HG02763 (cell line): ENCODE measurements at regions not wholly inside any gene's neighbourhood (a gene's known extent, or its start where the extent isn't known, plus 50 kb on each side); places are given as distances from the start of the nearest gene placed in this dataset.
A peak's percentile ranks its signal among the peaks of the same experiment; 100 is the strongest.

Experiments used
- ATAC-seq: cut with Tn5 transposase; IDR thresholded peaks from one replicate; pipeline ENCODE4 v1.9.1; 2021; ENCODE audit warnings: mild to moderate bottlenecking, moderate library complexity; ENCODE audit not compliant: unreplicated experiment

DNA sequence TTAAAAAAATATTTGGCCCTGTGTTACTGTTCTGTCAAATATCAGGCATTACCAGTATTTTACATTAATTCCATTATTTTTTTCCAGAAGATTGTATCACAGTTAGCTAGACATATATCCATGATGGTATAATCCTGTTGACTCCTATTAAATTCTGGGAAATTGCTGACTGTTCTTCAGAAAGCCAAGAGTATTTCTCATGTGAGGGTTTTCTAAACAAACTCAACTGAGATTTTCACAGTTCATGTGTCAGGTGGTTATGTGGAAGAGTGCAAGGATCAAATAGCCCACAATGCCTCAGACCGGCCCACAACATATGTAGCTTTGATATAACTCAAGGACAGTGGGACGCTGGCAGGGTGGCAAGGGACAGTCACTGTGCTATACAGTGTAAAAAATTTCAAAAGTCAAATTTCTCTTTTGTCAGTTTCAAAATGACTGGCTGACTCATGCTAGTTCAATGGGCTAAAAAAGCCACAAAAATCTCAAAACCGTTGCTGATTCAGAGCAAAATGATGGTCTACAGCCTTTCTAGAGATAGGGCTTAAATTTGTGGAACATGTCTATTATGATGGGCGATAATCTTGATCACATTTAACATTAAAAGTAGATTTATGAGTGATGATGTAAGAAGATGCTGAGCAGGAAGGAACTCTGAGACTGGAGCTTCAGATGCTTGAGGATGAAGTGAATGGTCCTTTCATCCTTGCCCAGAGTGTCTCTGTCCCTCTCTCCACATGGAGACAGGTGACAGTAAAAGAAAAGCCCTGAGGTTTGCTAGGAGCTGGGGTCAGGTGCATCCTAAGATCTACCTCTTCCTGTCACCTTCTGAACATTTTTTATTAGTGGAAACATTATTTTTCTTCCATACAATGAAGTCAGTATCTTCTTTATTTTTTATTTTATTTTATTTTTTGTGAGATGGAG is 175.8 kb upstream of the PIEZO2 start:
- ATAC-seq, result peak; percentile 87

DNA sequence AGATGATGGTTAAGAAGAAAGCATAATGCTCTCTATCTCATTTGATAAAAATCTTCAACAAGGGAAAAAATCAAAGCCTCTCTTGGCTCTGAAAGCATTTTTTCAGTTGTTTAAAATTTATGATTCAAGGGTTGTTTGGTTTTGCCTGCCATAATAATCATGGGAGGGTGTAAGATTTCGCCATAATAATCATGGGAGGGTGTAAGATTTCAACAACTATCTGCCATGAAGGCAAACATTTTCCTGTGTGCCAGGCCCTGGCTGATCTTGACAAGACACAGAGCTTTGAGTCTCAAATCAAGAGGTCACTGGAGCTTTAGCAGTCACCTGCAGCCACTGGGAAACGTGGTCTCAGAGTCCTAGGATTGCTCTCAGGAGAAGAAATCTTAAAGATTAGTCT is 175.1 kb upstream of the PIEZO2 start:
- ATAC-seq, result no peak

DNA sequence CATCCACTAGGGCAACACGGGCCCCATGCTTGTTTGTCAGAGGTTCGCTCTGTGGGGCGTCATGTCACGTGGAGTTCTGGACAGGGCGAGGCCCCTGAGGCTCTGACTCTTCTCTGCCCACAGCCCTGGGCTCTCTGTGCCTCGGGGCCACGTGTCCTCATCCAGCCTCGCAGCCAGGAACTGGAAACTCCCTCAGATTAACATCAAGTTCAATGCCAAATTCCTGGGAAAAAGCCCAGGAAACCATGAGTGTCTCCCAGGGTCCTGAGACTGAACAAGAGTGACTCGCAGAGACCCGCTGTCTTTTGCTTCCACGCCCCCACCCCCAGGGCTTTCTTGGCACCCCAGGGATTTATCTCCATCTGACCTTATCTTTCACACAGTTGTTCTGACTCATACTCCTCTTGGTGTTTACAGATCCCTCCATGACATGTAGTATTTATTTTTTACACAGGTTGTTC is 174.0 kb upstream of the PIEZO2 start:
- no peak for ATAC-seq

DNA sequence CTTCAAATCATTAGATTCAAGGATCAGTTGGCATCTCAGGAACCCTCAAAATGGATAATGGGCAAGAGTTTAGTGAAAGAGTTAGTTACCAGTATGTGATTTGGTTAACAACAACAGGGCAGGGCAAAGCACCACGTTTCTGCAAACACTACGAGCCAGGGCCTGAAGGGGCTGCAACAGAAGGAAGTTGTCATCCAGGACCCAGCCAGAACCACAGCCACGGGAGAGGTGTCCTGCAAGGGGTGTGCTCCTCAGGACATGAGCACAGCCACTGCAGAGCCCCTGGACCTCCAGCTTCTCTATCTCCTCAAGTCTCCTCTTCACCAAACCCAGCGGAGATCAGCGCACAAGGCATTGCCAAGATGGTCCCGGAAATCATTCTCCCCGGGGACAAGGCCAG is 173.3 kb upstream of the PIEZO2 start:
- no peak for ATAC-seq

DNA sequence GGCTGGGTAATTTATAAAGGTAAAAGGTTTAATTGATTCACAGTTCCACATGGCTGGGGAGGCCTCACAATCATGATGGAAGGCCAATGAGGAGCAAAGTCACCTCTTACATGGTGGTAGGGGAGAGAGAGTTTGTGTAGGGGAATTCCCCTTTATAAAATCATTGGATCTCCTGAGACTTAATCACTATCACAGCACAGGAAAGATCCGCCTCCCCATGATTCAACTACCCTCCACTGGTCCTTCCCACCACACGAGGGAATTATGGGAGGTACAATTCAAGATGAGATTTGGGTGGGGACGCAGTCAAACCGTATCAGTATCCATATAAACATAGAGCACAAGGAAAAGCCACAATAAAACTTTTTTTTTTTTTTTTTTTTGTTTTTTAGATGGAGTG is 172.6 kb upstream of the PIEZO2 start:
- ATAC-seq, result no peak

DNA sequence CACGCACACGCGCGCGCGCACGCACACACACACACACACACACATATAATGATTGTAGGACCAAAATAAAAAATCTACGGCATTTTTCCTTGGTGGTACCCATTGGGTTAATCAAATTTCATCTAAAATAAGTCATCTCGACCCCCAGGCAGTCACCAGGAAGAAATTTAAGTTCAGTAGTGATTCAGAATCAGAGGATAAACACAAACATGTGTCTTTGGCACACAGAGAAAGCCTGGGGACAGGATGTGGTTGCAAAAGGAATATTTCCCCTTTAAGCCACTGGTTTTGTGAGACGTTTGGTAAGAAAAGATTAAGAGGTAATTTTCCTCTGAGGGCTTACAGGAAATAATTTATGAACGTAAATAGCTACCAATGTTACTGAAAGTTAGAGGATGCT is 171.6 kb upstream of the PIEZO2 start:
- no peak for ATAC-seq

DNA sequence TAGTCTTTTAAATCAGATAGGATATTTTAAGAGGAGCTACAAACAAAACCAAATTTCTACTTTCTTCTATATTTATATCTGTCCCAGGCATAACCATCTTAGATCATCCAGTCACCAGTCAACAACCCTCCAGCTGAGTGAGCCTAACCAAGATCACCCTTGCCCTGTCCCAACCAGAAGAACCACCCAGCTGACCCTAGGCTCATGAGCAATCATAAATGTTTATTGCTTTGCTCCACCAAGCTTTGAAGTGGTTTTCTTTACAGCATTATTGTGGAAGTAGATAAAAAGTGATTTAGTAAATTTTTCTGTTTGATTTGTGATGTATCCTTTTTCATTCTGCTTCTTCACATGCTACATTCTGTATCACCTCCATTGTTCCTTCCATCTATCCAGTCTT is 167.2 kb upstream of the PIEZO2 start:
- ATAC-seq, result no peak

DNA sequence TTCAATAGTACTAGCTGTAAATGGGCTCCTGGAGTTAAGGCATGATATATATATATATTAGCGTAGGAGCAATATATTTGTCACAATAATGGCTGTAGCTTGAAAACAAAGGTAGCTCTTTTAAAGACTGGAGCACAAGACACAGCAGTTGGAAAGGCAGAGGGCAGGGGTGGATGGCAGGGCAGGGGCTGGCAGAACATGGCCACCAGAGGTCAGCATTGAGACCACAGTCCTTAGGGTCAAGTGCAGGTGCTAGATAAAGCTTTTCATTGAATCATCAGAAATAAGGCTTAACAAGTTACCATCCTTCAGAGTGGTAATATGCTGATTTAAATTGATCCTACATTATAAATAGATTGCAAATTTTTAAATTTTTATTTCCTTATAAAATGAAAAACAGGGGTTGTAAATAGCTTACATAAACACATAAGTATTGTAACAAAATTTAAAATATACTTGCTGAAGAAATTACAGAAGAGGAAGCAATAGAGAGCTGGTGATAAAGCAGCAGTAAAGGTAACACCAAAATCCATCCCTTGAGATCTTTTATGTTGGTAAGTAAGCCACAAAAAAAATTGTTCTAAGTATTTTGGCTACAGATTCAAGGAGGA is 161.2 kb upstream of the PIEZO2 start:
- no peak for ATAC-seq

DNA sequence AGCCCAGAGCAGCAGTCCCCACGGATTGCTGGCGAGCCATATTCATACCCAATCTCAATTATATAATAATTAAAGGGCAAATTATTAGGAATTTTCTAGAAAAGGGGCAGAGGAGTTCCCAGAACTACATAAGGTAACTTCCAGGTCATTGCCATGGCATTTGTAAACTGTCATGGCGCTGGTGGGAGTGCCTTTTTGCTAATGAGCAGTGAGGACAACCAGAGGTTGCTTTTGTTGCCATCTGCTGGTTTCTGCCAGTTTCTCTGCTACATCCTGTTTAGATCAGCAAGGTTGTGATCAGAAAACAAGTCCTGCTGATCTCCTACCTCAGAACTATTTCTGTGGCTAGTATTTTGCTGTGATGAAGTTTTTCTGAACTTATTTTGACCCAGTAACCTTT is 159.8 kb upstream of the PIEZO2 start:
- no peak for ATAC-seq

DNA sequence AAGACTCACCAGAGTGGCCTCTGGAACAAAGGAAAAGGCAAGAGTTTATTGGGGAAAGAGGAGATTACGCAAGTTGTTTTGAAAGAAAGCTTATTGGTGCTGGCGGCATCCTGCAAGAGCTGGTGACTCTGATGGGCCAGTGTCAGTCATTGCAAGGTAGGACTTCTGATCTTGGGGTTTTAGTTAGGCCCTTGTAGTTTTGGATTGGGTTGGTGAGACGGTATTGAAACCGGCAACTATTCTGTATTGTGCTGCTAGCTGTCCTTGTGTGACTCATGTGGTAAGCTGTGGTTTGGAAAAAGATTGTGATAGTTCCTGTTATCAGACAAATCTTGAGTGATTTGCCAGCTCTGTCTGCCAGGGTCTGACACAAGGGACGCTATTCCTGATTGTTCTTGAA is 159.1 kb upstream of the PIEZO2 start:
- ATAC-seq, result no peak

DNA sequence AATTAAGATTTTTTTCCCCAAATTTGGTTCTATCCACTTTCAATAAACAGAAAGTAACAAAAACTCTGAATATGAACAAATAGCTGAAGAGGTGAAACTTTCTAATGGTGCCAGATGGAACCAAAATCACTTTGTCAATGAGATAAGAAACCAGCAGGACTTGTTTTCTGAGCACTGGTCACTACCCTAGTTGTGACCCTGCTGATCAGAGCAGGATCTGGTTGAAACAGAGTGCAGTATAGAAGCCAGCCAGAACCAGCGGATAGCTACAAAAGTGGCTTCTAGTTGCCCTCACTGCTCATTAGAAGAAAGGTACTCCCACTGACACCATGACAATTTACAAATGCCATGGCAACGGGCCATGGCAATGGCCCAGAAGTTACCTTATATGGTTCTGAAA is 158.3 kb upstream of the PIEZO2 start:
- no peak for ATAC-seq

DNA sequence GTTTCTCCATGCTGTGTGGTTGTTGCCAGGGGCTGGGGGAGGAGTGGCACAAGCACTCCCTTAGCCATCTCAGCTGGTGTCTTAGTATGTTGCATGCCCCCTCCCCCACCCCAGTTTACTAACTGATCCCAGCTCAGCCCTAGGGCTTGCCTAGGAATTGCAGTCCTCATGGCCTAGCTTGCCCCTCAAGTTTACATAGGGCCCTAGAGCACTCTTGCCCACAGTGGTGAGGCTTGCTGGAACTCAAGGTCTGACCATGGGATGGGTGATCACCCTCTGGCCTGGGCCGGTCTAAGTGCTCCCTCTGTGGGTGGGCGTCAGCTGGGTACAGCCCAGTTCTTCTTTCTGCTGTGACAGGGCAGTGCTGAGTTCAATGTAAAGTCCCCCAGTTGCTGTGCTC is 156.1 kb upstream of the PIEZO2 start:
- no peak for ATAC-seq

DNA sequence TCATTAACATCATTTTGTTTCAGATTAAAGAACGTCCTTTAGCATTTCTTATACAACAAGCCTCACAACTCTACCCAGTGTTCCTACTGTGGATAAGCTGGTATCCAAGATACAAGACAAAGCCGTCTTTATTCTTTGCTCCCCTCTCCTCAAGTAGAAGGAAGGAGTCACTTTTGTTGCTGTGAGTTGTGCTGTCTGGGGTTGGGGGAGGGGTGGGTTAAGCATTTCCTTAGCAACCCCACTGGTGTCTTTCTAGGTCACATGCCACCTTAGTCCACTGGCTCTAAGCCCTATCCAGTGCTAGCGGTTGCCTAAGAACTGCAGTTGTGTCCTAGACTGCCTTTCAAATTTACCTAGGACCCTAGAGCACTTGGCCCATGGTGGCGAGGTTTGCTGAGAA is 155.6 kb upstream of the PIEZO2 start:
- no peak for ATAC-seq

DNA sequence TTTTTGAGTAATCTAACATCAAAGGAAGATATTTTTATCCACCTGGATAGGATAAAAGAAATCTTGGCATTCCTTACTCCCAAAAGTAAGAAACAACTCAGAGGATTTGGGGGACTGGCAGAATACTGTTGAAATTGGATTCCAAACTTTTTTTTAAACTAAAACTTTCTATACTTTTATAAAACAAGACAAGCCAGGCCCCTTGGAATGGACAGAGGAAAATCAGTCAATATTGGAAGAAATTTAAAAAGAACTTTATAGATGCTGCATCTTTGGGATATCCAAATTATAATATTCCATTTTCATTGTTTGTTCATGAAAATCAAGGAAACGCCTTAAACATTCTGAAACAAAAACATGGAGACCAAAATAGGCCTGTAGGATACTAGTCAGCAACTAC is 147.6 kb upstream of the PIEZO2 start:
- ATAC-seq, result no peak

DNA sequence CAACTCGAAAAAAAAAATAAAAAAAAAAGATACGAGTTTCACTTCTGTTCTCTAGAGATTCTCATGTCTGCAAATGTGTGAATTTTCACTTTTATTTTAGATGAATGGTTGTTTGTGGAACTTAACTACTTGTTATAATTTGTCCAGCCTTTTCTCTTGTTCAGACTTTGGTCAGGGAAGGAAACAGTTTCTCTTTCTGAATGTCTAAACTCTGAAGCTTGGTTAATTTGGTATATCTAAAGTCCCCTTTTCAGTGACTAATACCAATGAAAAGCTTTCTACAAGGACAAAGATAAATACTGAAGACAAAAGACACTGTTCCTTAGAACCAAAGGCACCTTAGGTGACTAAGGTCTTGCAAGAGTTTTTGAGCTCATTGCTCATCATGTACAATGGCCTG is 144.4 kb upstream of the PIEZO2 start:
- no peak for ATAC-seq

DNA sequence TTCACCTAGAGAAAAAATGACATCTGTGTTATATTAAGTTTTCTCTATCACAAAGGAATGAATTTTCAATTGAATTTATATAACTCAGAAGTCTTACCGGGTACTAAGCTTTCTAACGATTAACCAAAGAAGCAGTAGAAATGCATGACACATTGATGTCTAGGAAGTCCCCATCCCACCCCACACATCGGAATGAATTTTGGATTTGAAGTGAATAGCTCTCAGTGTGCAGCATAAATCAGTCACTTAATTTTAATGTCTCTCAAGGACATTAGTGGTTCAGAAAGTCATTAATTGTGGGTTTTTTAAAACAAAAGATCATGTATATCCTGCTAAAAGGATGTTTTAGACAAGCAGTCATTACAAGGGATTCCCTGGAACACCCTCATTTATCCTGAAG is 141.4 kb upstream of the PIEZO2 start:
- no peak for ATAC-seq

DNA sequence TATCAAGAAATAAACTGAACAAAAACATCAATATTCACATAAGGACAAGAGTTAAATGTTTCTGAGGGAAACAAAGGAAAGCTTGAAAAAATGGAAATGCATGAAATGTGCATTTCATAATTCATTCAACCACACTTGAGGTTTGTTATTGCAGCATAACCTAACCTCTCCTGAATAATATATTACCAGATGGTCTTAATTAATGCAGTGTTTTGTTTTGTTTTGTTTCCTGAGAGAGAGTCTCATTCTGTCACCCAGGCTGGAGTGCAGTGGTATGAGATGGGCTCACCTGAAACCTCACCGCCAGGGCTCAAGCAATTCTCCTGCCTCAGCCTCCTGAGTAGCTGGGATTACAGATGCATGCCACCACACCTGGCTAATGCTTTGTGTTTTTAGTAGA is 139.9 kb upstream of the PIEZO2 start:
- no peak for ATAC-seq

DNA sequence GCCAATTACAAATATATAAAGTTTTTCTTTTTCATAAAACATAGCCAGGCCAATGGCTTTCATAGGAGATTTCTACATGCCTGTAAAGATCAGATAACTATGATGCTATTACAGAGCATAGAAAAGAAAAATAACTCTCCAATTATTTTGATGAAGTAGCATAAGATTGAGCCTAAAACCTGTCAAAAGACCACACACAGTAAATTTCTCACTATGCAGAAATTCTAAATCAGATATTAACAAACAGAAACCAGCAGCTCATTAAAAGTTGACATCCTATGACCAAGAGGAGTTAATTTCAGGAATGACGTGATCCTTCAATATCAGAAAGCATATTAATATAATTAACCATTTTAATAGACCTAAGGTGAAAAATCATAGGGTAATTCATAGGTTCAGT is 139.0 kb upstream of the PIEZO2 start:
- no peak for ATAC-seq

DNA sequence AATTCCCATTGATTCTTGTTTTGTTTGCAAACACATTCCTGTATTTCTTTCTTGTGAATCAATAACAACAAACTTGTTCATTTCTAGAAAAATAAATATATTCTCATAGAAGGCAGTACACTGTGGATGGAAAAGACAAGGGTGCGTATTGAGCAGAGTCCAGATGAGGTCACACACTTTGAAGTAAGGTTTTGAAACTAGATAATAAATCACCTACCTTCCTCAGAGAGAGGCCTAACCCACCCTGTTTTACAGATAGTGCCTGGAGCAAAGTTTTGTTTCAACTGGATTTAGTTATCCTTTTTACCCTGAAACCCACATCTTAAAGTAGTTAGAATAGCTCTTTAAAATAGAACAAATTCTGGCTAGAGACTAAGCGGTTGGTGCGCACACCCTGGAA is 137.1 kb upstream of the PIEZO2 start:
- ATAC-seq, result no peak

DNA sequence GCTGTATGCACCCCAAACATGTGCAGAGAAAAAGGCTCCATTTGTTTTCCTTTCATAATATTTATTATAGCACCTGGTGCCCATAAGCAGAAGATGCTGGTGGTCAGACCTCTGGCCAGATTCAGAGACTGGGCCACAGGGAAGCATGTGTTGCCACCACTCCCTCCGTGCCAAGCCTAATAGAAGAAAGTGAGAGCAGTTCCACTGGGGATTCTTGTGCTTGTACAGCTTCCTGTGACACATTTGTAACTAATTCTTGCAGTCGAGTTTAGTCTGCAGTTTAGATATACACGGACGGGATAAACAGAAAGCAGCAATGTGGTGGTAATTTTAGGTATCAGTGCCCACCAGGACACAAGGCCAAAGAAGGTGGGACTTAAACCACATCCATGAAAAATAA is 135.4 kb upstream of the PIEZO2 start:
- no peak for ATAC-seq

DNA sequence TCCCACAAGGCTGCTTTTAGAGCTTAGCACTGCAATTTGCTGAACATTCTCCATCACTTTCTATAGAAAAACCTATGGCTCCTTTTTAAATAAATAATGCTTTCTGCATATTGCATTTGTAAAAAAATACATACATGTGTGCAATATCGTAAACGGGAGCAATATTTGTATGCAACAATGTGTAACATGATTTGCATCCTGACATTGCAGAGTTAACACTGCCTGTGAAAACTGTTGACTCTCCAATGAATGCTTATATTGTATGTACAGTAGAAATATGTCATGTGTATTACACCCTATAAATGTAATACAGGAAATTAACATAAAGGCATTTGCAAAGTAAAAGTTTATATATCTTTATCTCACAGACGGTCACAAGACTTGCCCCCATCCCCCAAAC is 135.0 kb upstream of the PIEZO2 start:
- no peak for ATAC-seq

DNA sequence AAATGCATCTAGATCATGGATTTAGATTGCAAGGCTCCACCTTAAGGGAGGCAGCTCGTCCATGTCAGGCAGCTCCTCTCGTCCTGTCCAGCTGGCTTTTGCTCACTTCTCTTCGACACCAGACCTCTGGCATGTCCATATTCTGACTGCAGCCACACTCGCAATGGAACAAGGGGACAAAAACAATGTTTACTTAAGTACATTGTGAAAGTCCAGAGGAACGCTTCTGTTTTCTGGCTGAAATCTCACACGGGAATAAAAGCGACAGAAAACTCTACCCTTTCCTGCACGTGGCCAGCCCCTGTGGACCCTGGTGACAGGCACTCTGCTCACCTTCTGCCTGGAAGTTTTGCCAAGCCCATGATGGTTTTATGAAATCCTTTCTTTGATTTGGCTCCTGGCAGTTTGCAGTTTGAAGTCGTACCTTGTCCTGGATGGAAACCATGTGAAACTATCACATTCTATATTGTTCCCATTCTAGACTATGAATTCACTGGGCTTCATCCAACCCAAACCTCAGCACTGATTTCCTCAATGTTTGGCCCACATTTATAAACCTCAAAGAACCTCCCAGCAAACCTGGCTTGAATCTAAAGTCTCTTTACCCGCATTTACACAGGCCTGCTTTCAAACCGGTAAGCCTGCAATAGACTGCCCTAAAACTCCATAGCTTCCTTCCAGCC is 134.3 kb upstream of the PIEZO2 start:
- no peak for ATAC-seq
